Neural progenitor cell (in vitro differentiated cells): ENCODE measurements at regions not wholly inside any gene's neighbourhood (a gene's known extent, or its start where the extent isn't known, plus 50 kb on each side); places are given as distances from the start of the nearest gene placed in this dataset.

ENCODE experiments used
- DNase-seq: peaks from one replicate; pipeline ENCODE4 v3.0.0-alpha.2; 2016; ENCODE audit warnings: low spot score
- H2AFZ ChIP-seq: fragments of 200-600 bp; sonication (generic); replicated peaks from 2 replicates; pipeline ENCODE4 v1.6.1; 2016; ENCODE audit warnings: antibody characterized with exemption
- H3F3A ChIP-seq: fragments of 200-600 bp; sonication (generic); 2 replicates; pipeline ENCODE4 v1.6.1; 2016; ENCODE audit warnings: antibody characterized with exemption, low read depth
- H3K27ac ChIP-seq: fragments of 200-600 bp; sonication (generic); 2 replicates; pipeline ENCODE4 v1.5.1; 2016; ENCODE audit warnings: mild to moderate bottlenecking
- H3K27me3 ChIP-seq: fragments of 200-600 bp; sonication (generic); 2 replicates; pipeline ENCODE4 v1.6.1; 2016; ENCODE audit warnings: mild to moderate bottlenecking, moderate library complexity
- H3K36me3 ChIP-seq: fragments of 200-600 bp; sonication (generic); 2 replicates; pipeline ENCODE4 v1.5.1; 2016
- H3K4me1 ChIP-seq: fragments of 200-600 bp; sonication (generic); 2 replicates; pipeline ENCODE4 v1.6.1; 2016; ENCODE audit warnings: mixed run types
- H3K4me2 ChIP-seq: fragments of 200-600 bp; sonication (generic); 2 replicates; pipeline ENCODE4 v1.6.1; 2016
- H3K4me3 ChIP-seq: fragments of 200-600 bp; sonication (generic); 2 replicates; pipeline ENCODE4 v1.5.1; 2016
- H3K79me2 ChIP-seq: fragments of 200-600 bp; sonication (generic); 2 replicates; pipeline ENCODE4 v1.6.1; 2016; ENCODE audit warnings: low read depth
- H3K9ac ChIP-seq: fragments of 200-600 bp; sonication (generic); 2 replicates; pipeline ENCODE4 v1.6.1; 2016
- H3K9me3 ChIP-seq: fragments of 200-600 bp; sonication (generic); 2 replicates; pipeline ENCODE4 v1.5.1; 2016; ENCODE audit warnings: low read depth
- H4K20me1 ChIP-seq: fragments of 200-600 bp; sonication (generic); 2 replicates; pipeline ENCODE4 v1.6.1; 2016; ENCODE audit warnings: low read depth
- H3K27ac Mint-ChIP-seq: 3 replicates; pipeline ENCODE4 v1.8.0; 2021; ENCODE audit warnings: mixed read lengths
- H3K27me3 Mint-ChIP-seq: 2 replicates; pipeline ENCODE4 v1.8.0; 2022; ENCODE audit warnings: low read depth, mild to moderate bottlenecking, inconsistent platforms, moderate library complexity, mixed read lengths; ENCODE audit not compliant: insufficient read depth
- H3K36me3 Mint-ChIP-seq: 3 replicates; pipeline ENCODE4 v1.8.0; 2021; ENCODE audit warnings: mixed read lengths
- H3K4me1 Mint-ChIP-seq: 3 replicates; pipeline ENCODE4 v1.8.0; 2021; ENCODE audit warnings: mixed read lengths
- H3K4me3 Mint-ChIP-seq: 3 replicates; pipeline ENCODE4 v1.8.0; 2021; ENCODE audit warnings: mild to moderate bottlenecking, moderate library complexity, mixed read lengths
- H3K9me3 Mint-ChIP-seq: 3 replicates; pipeline ENCODE4 v1.8.0; 2020; ENCODE audit warnings: mixed read lengths
- CTCF ChIP-seq: fragments of 200-600 bp; sonication (generic); IDR thresholded peaks from 2 replicates; pipeline ENCODE4 v1.5.1; 2017; ENCODE audit warnings: antibody characterized with exemption, mild to moderate bottlenecking
- EZH2 ChIP-seq: fragments of 200-600 bp; sonication (generic); IDR thresholded peaks from 2 replicates; pipeline ENCODE4 v1.6.1; 2017; ENCODE audit warnings: antibody characterized with exemption, mild to moderate bottlenecking, moderate library complexity
- EZH2phosphoT487 ChIP-seq: fragments of 200-600 bp; sonication (generic); IDR thresholded peaks from 2 replicates; pipeline ENCODE4 v1.6.1; 2017; ENCODE audit warnings: antibody characterized with exemption

DNA sequence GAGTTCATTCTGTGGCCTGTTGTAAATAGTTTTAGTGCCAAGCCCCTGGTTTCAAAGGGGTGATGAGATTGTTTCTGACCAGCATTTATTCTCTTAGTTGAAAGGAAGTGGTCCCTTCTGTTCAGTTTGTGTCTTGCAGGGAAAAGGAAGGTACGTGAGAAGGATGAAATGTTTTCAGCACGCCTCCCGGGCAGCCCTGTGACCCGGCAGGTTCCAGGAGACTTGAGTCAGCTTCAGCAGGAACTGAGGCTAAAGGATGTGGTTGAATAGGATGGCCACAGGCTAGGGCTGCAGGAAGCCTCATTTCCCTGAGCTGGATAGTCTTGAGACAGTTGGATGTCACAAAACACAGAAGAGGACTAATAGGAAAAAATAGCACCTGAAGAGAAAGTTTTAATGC, 132.4 kb upstream of the SYNDIG1 start:
- no peak overlapping the region for H3K4me3 Mint-ChIP-seq
- Histone ChIP-seq H3K36me3 (no peaks in the 10 kb centered on the region), H4K20me1 (no peaks in the 10 kb centered on the region), H3K79me2 (no peaks in the 10 kb centered on the region), H3K4me1 (peaks cover 4% of the 10 kb centered on the region), H2AFZ (peak overlapping the region; percentile 19), H3K9me3 (no peaks in the 10 kb centered on the region), H3K27me3 (no peaks in the 10 kb centered on the region), H3K27ac (peak overlapping the region; percentile 29), H3F3A (no peaks in the 10 kb centered on the region), H3K9ac (no peak overlapping the region), H3K4me2 (no peak overlapping the region), H3K4me3 (no peak overlapping the region)
- H3K27me3 Mint-ChIP-seq = peaks cover 4% of the 10 kb centered on the region
- H3K27ac Mint-ChIP-seq = no peak overlapping the region
- peaks cover 4% of the 10 kb centered on the region for H3K4me1 Mint-ChIP-seq
- TF ChIP-seq CTCF (no peak), EZH2 (no peak), EZH2phosphoT487 (no peak)
- peak; percentile 7 for DNase-seq
- no peaks in the 10 kb centered on the region for H3K9me3 Mint-ChIP-seq
- no peaks in the 10 kb centered on the region for H3K36me3 Mint-ChIP-seq

- Histone ChIP-seq H3K9ac (no peak overlapping the region), H4K20me1 (no peaks in the 10 kb centered on the region), H3K27ac (no peak overlapping the region), H3F3A (no peaks in the 10 kb centered on the region), H3K79me2 (no peaks in the 10 kb centered on the region), H3K4me1 (peaks cover 4% of the 10 kb centered on the region), H3K4me2 (no peak overlapping the region), H3K9me3 (no peaks in the 10 kb centered on the region), H2AFZ (no peak overlapping the region), H3K4me3 (no peak overlapping the region), H3K27me3 (no peaks in the 10 kb centered on the region), H3K36me3 (no peaks in the 10 kb centered on the region)
- Mint-ChIP-seq H3K27ac (no peak overlapping the region), H3K27me3 (peaks cover 2% of the 10 kb centered on the region), H3K9me3 (no peaks in the 10 kb centered on the region), H3K4me1 (peaks cover 4% of the 10 kb centered on the region), H3K4me3 (no peak overlapping the region), H3K36me3 (no peaks in the 10 kb centered on the region)
- DNase-seq = no peak
- TF ChIP-seq CTCF (no peak), EZH2 (no peak), EZH2phosphoT487 (no peak)
These were observed 134.6 kb upstream of the SYNDIG1 start for GRCh38 chr20:24334830-24335229.

DNA sequence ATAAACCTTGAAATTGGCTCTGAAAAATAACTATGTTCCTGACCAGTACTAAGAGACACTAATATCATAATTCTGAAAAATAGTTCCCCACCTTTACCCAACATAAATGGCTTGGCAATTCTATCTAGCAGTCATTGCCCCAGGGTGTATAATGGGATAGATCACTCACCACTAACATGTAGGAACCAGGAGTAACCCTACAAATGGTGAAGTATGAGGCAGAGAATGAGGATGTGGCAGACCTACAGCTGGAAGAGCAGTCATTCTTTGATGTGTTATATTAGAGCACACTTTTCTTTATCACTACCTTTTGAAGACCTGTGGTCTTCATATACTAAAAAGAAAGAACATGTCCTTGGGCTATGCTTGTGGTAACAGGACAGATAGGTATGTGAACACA, 136.5 kb upstream of the SYNDIG1 start:
- H3K4me1 Mint-ChIP-seq = peaks cover 4% of the 10 kb centered on the region

More for the DNA sequence above, 136.5 kb upstream of the SYNDIG1 start:
- Histone ChIP-seq H3K4me2 (no peak overlapping the region), H3K79me2 (no peaks in the 10 kb centered on the region), H2AFZ (no peak overlapping the region), H3K4me1 (peaks cover 4% of the 10 kb centered on the region), H3K27me3 (no peaks in the 10 kb centered on the region), H3K36me3 (no peaks in the 10 kb centered on the region), H3K9ac (no peak overlapping the region), H3K4me3 (no peak overlapping the region), H3K9me3 (no peaks in the 10 kb centered on the region), H3F3A (no peaks in the 10 kb centered on the region), H4K20me1 (no peaks in the 10 kb centered on the region), H3K27ac (no peak overlapping the region)
- Mint-ChIP-seq H3K9me3 (no peaks in the 10 kb centered on the region), H3K27ac (no peak overlapping the region), H3K27me3 (peaks cover 2% of the 10 kb centered on the region), H3K4me3 (no peak overlapping the region), H3K36me3 (no peaks in the 10 kb centered on the region)
- no peak for DNase-seq
- TF ChIP-seq EZH2 (no peak), EZH2phosphoT487 (no peak), CTCF (no peak)
